T-helper 2 cell treated with Interferon-gamma antibody and Interleukin-4, amounts not matched to agents 5 μg/mL and 100 μg/mL, for 36 hours (primary cell): ENCODE measurements at regions not wholly inside any gene's neighbourhood (a gene's known extent, or its start where the extent isn't known, plus 50 kb on each side); places are given as distances from the start of the nearest gene placed in this dataset.

Experiments used
- DNase-seq: peaks from one replicate; pipeline ENCODE4 v3.0.0; 2021; ENCODE audit warnings: low spot score
- H3K27ac Mint-ChIP-seq: one replicate; pipeline ENCODE4 v1.8.0; 2021; ENCODE audit warnings: mild to moderate bottlenecking, mixed read lengths
- H3K27me3 Mint-ChIP-seq: one replicate; pipeline ENCODE4 v1.8.0; 2021; ENCODE audit warnings: low read depth, mixed read lengths
- H3K36me3 Mint-ChIP-seq: one replicate; pipeline ENCODE4 v1.8.0; 2021; ENCODE audit warnings: low read depth, mixed read lengths
- H3K4me1 Mint-ChIP-seq: one replicate; pipeline ENCODE4 v1.8.0; 2021; ENCODE audit warnings: low read depth, mixed read lengths
- H3K4me3 Mint-ChIP-seq: one replicate; pipeline ENCODE4 v1.8.0; 2022; ENCODE audit warnings: mild to moderate bottlenecking, moderate library complexity, mixed read lengths
- H3K9me3 Mint-ChIP-seq: one replicate; pipeline ENCODE4 v1.8.0; 2021; ENCODE audit warnings: mixed read lengths

DNA sequence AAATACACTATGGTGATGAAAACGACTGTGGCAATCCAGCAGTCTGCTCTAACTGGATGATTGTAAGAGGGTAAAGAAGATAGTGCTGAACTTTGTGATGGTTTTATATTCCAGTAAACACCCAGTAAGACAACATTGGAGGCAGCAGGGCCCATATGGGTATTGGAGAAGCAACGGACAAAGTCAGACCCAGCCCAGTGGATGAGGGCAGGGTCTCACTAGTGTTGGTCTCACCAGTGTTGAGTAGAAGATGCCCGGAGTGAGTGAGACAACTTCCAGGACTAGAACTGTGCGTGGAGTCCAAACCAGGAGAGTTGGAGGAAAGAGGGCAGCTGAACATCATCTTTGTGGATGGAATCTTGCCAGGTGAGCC lies 71.9 kb upstream of the CELF4 start:
- DNase-seq: no peak
- Mint-ChIP-seq H3K27ac (no peak overlapping the region), H3K9me3 (no peaks in the 10 kb centered on the region), H3K4me3 (no peak overlapping the region), H3K4me1 (no peaks in the 10 kb centered on the region), H3K36me3 (no peaks in the 10 kb centered on the region), H3K27me3 (no peaks in the 10 kb centered on the region)

- H3K36me3 Mint-ChIP-seq: no peaks in the 10 kb centered on the region
- H3K4me1 Mint-ChIP-seq: no peaks in the 10 kb centered on the region
- no peaks in the 10 kb centered on the region for H3K9me3 Mint-ChIP-seq
Measured at GRCh38 chr18:37636831-37637477, 71.4 kb upstream of the CELF4 start.

GRCh38 chr18:37634516-37634915 lies 68.9 kb upstream of the CELF4 start:
- Mint-ChIP-seq H3K27me3 (no peaks in the 10 kb centered on the region), H3K36me3 (no peaks in the 10 kb centered on the region), H3K9me3 (no peaks in the 10 kb centered on the region), H3K4me3 (no peak overlapping the region), H3K27ac (no peak overlapping the region), H3K4me1 (no peaks in the 10 kb centered on the region)
- no peak for DNase-seq

More at GRCh38 chr18:37636831-37637477, 71.4 kb upstream of the CELF4 start:
- DNase-seq: no peak
- Mint-ChIP-seq H3K4me3 (no peak overlapping the region), H3K27ac (no peak overlapping the region), H3K27me3 (no peaks in the 10 kb centered on the region)

GRCh38 chr18:37631422-37631821 lies 65.8 kb upstream of the CELF4 start:
- no peak overlapping the region for H3K27ac Mint-ChIP-seq
- no peaks in the 10 kb centered on the region for H3K9me3 Mint-ChIP-seq
- no peak overlapping the region for H3K4me3 Mint-ChIP-seq
- DNase-seq: no peak
- no peaks in the 10 kb centered on the region for H3K36me3 Mint-ChIP-seq
- no peaks in the 10 kb centered on the region for H3K27me3 Mint-ChIP-seq
- H3K4me1 Mint-ChIP-seq: no peaks in the 10 kb centered on the region

DNA sequence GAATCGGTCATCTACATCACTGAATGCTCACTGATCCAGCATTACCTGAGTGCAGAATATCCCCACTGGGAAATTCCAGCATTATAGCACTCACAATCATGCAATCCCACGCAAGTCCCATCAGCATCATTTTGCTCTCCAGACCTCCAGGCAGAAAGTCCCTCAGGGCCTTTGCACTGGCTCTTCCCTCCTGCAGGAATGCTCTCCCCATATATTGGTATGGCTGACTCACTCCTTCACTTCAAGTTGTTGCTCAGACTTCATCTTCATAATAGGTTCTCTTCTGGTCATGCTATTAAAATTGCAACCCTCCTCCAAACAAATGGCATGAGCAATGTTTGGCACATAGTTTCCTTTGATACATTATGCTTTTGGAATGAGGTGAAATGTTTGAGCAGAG lies 64.7 kb upstream of the CELF4 start:
- no peaks in the 10 kb centered on the region for H3K4me1 Mint-ChIP-seq
- H3K9me3 Mint-ChIP-seq: no peaks in the 10 kb centered on the region
- no peaks in the 10 kb centered on the region for H3K27me3 Mint-ChIP-seq
- no peak for DNase-seq
- no peak overlapping the region for H3K4me3 Mint-ChIP-seq
- H3K36me3 Mint-ChIP-seq: no peaks in the 10 kb centered on the region
- no peak overlapping the region for H3K27ac Mint-ChIP-seq

DNA sequence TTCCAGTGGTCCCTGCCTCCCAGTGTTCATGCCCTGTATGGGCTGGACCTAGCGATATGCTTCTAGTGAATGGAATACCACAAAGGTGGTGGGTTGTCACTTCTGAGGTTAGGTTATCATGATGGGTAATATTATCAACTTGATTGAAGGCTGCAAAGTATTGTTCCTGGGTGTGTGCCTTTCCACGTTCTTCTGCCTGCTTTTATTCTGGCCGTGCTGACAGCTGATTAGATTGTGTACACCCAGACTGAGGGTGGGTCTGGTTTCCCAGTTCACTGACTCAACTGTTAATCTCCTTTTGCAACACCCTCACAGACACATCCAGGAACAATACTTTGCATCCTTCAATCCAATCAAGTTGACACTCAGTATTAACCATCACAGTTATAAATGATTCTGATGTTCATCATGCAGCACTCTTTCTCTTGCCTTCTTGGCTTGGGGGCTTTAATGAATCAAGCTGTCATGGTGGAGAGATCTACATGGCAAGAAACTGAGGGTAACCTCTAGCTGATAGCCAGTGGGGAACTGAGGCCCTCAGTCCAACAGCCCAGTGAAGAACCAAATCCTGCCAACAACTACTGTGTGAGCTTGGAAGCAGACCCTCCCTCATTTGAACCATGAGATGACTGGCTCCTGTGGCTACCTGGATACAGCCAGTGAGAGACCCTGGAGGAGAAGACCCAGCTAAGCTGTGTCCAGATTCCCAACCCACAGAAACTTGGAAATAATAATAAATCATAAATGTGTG lies 63.0 kb upstream of the CELF4 start:
- DNase-seq: no peak
- Mint-ChIP-seq H3K27ac (no peak overlapping the region), H3K9me3 (no peaks in the 10 kb centered on the region), H3K36me3 (no peaks in the 10 kb centered on the region), H3K27me3 (no peaks in the 10 kb centered on the region), H3K4me1 (no peaks in the 10 kb centered on the region), H3K4me3 (no peak overlapping the region)

GRCh38 chr18:37624318-37624717 lies 58.7 kb upstream of the CELF4 start:
- no peaks in the 10 kb centered on the region for H3K9me3 Mint-ChIP-seq
- no peak overlapping the region for H3K4me3 Mint-ChIP-seq
- no peak overlapping the region for H3K27ac Mint-ChIP-seq
- DNase-seq: no peak
- H3K4me1 Mint-ChIP-seq: no peaks in the 10 kb centered on the region
- H3K27me3 Mint-ChIP-seq: no peaks in the 10 kb centered on the region
- no peaks in the 10 kb centered on the region for H3K36me3 Mint-ChIP-seq

GRCh38 chr18:37619964-37620363 lies 54.4 kb upstream of the CELF4 start:
- DNase-seq: no peak
- Mint-ChIP-seq H3K4me3 (no peak overlapping the region), H3K27ac (no peak overlapping the region), H3K27me3 (no peaks in the 10 kb centered on the region), H3K9me3 (no peaks in the 10 kb centered on the region), H3K4me1 (no peaks in the 10 kb centered on the region), H3K36me3 (no peaks in the 10 kb centered on the region)

GRCh38 chr18:37617623-37618022 lies 52.0 kb upstream of the CELF4 start:
- Mint-ChIP-seq H3K4me1 (no peaks in the 10 kb centered on the region), H3K36me3 (no peaks in the 10 kb centered on the region), H3K27ac (no peak overlapping the region), H3K27me3 (no peaks in the 10 kb centered on the region), H3K4me3 (no peak overlapping the region), H3K9me3 (no peaks in the 10 kb centered on the region)
- no peak for DNase-seq
